GM18907 (cell line): ENCODE measurements at regions not wholly inside any gene's neighbourhood (a gene's known extent, or its start where the extent isn't known, plus 50 kb on each side); places are given as distances from the start of the nearest gene placed in this dataset.

Experiments
- ATAC-seq: cut with Tn5 transposase; IDR thresholded peaks from one replicate; pipeline ENCODE4 v1.9.1; 2021; ENCODE audit warnings: mild to moderate bottlenecking, moderate library complexity; ENCODE audit not compliant: unreplicated experiment

- ATAC-seq: no peak
Measured at GRCh38 chr22:49590851-49591445, 236.7 kb downstream of the BRD1 start.

GRCh38 chr22:49590381-49590780 is 237.3 kb downstream of the BRD1 start:
- no peak for ATAC-seq

- no peak for ATAC-seq
Measured at GRCh38 chr22:49589811-49590210, 237.9 kb downstream of the BRD1 start.

- no peak for ATAC-seq
Measured at GRCh38 chr22:49589301-49589700, 238.4 kb downstream of the BRD1 start.

- ATAC-seq: no peak
Measured at GRCh38 chr22:49588739-49589138, 238.9 kb downstream of the BRD1 start.

GRCh38 chr22:49587987-49588386 is 239.7 kb downstream of the BRD1 start:
- no peak for ATAC-seq

- ATAC-seq: no peak
Measured at GRCh38 chr22:49587421-49587820, 240.3 kb downstream of the BRD1 start.

- no peak for ATAC-seq
Measured at GRCh38 chr22:49586873-49587272, 240.8 kb downstream of the BRD1 start.

- ATAC-seq: no peak
Measured at GRCh38 chr22:49586244-49586748, 241.4 kb downstream of the BRD1 start.

- ATAC-seq: no peak
Measured at GRCh38 chr22:49585461-49586243, 242.0 kb downstream of the BRD1 start.

- no peak for ATAC-seq
Measured at GRCh38 chr22:49583886-49584505, 243.7 kb downstream of the BRD1 start.

GRCh38 chr22:49583341-49583740 is 244.3 kb downstream of the BRD1 start:
- no peak for ATAC-seq

- no peak for ATAC-seq
Measured at GRCh38 chr22:49582678-49583077, 245.0 kb downstream of the BRD1 start.

GRCh38 chr22:49582181-49582580 is 245.5 kb downstream of the BRD1 start:
- ATAC-seq: no peak

- no peak for ATAC-seq
Measured at GRCh38 chr22:49580024-49580423, 247.6 kb downstream of the BRD1 start.

- no peak for ATAC-seq
Measured at GRCh38 chr22:49577168-49578060, 250.3 kb downstream of the BRD1 start.

GRCh38 chr22:49576241-49577141 is 251.2 kb downstream of the BRD1 start:
- ATAC-seq: no peak

GRCh38 chr22:49575703-49576081 is 252.0 kb downstream of the BRD1 start:
- ATAC-seq: no peak

- no peak for ATAC-seq
Measured at GRCh38 chr22:49574881-49575702, 252.6 kb downstream of the BRD1 start.
